ENCODE measurements at regions not wholly inside any gene's neighbourhood (a gene's known extent, or its start where the extent isn't known, plus 50 kb on each side); places are given as distances from the start of the nearest gene placed in this dataset.

- no peaks in the 10 kb centered on the region for H3K4me1 ChIP-seq (ENCODE audit: insufficient read depth)
- DNase-seq (ENCODE audit: extremely low spot score), result no peak
- WGBS, result 85% methylated on average over 2 of the region's 2 CpGs
- H3K36me3 ChIP-seq (ENCODE audit: insufficient read depth), result no peaks in the 10 kb centered on the region
- H3K4me3 ChIP-seq (ENCODE audit: low read depth, low read length), result no peak overlapping the region
- no peak overlapping the region for H3K27ac ChIP-seq (ENCODE audit: low read depth)
Measured at GRCh38 chr2:187698374-187699110, 144.3 kb upstream of the TFPI start.

DNA sequence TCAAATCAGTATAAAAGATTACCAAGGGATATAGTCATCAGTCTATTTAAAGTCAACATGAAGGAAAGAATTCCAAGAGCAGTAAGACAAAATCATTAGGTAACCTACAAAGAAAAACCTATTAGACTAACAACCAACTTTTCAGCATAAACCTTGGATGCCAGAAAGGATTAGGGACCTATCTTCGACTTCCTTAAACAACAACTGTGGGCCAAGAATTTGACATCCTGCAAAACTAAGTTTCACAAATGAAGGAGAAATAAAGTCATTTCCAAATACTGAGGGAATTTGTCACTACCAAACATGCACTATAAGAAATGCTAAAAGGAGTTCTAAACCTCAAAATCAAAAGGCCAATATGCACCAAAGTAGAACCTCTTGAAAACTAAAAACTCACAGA lies 147.9 kb upstream of the TFPI start:
- DNase-seq (ENCODE audit: extremely low spot score), result no peak
- no peaks in the 10 kb centered on the region for H3K4me1 ChIP-seq (ENCODE audit: insufficient read depth)
- no peak overlapping the region for H3K4me3 ChIP-seq (ENCODE audit: low read depth, low read length)
- no peak overlapping the region for H3K27ac ChIP-seq (ENCODE audit: low read depth)
- WGBS, result 33% methylated on average over 1 of the region's 1 CpG
- H3K36me3 ChIP-seq (ENCODE audit: insufficient read depth), result no peaks in the 10 kb centered on the region

DNA sequence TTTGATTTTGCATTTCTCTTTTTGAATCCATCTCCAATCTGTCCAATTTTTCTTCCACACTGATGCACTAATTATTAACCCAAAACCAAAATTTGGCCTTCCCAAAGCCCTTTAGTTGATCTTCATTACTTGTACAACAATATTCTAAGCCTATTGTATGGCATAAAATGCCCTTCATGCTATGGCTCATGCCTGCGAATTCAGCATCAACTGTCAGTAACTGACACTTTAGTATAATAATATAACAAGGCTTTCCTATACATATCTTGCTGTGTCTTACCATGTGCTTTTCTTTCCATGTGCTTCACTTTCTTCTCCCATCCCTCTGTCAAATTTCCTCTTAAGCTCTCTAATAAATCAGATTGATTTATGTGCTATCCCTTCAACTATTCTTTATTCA lies 154.0 kb upstream of the TFPI start:
- Histone ChIP-seq H3K36me3 (ENCODE audit: insufficient read depth) (no peaks in the 10 kb centered on the region), H3K4me1 (ENCODE audit: insufficient read depth) (no peaks in the 10 kb centered on the region)
- WGBS, result 92% methylated on average over 1 of the region's 1 CpG

DNA sequence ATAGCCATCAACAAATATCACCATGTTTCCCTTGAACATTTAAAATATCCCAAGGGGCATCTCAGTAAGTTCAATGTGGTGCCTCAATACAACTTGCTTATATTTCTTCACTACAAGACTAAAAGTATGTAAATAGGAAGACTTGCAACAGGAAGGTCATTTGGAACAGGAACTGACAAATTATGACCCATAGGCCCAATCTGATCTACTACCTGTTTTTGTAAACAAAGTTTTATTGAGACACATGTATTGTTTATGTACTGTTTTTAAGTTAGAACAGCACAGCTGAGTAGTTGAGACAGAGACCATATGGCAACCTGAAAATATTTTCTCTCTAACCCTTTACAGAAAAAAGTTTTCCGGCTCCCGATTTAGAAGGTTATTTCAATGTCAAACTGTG lies 154.8 kb upstream of the TFPI start:
- DNase-seq (ENCODE audit: extremely low spot score), result no peak
- no peaks in the 10 kb centered on the region for H3K4me1 ChIP-seq (ENCODE audit: insufficient read depth)
- H3K27ac ChIP-seq (ENCODE audit: low read depth), result no peak overlapping the region
- no peak overlapping the region for H3K4me3 ChIP-seq (ENCODE audit: low read depth, low read length)
- 62% methylated on average over 2 of the region's 2 CpGs for WGBS
- no peaks in the 10 kb centered on the region for H3K36me3 ChIP-seq (ENCODE audit: insufficient read depth)

More for the DNA sequence above, 154.0 kb upstream of the TFPI start:
- Histone ChIP-seq H3K27ac (ENCODE audit: low read depth) (no peak overlapping the region), H3K4me3 (ENCODE audit: low read depth, low read length) (no peak overlapping the region)
- no peak for DNase-seq (ENCODE audit: extremely low spot score)

- Histone ChIP-seq H3K4me1 (ENCODE audit: insufficient read depth) (peaks cover 1% of the 10 kb centered on the region), H3K36me3 (ENCODE audit: insufficient read depth) (no peaks in the 10 kb centered on the region), H3K4me3 (ENCODE audit: low read depth, low read length) (no peak overlapping the region), H3K27ac (ENCODE audit: low read depth) (no peak overlapping the region)
- no peak for DNase-seq (ENCODE audit: extremely low spot score)
Measured at GRCh38 chr2:187710791-187711521, 156.7 kb upstream of the TFPI start.

- no peak for DNase-seq (ENCODE audit: extremely low spot score)
- Histone ChIP-seq H3K4me1 (ENCODE audit: insufficient read depth) (peaks cover 1% of the 10 kb centered on the region), H3K27ac (ENCODE audit: low read depth) (no peak overlapping the region), H3K4me3 (ENCODE audit: low read depth, low read length) (no peak overlapping the region), H3K36me3 (ENCODE audit: insufficient read depth) (no peaks in the 10 kb centered on the region)
Measured at GRCh38 chr2:187715590-187715989, 161.4 kb upstream of the TFPI start.

- WGBS, result 67% methylated on average over 3 of the region's 3 CpGs
- no peaks in the 10 kb centered on the region for H3K36me3 ChIP-seq (ENCODE audit: insufficient read depth)
- no peak overlapping the region for H3K27ac ChIP-seq (ENCODE audit: low read depth)
- no peak overlapping the region for H3K4me3 ChIP-seq (ENCODE audit: low read depth, low read length)
- H3K4me1 ChIP-seq (ENCODE audit: insufficient read depth), result peaks cover 1% of the 10 kb centered on the region
- no peak for DNase-seq (ENCODE audit: extremely low spot score)
Measured at GRCh38 chr2:187716301-187716700, 162.1 kb upstream of the TFPI start.

GRCh38 chr2:187718092-187718491 lies 163.9 kb upstream of the TFPI start:
- 78% methylated on average over 1 of the region's 1 CpG for WGBS
- no peak overlapping the region for H3K4me3 ChIP-seq (ENCODE audit: low read depth, low read length)
- H3K36me3 ChIP-seq (ENCODE audit: insufficient read depth), result no peaks in the 10 kb centered on the region
- H3K4me1 ChIP-seq (ENCODE audit: insufficient read depth), result peaks cover 1% of the 10 kb centered on the region
- DNase-seq (ENCODE audit: extremely low spot score), result no peak
- no peak overlapping the region for H3K27ac ChIP-seq (ENCODE audit: low read depth)

- H3K27ac ChIP-seq (ENCODE audit: low read depth), result no peak overlapping the region
- H3K4me1 ChIP-seq (ENCODE audit: insufficient read depth), result peaks cover 1% of the 10 kb centered on the region
- H3K4me3 ChIP-seq (ENCODE audit: low read depth, low read length), result no peak overlapping the region
- 84% methylated on average over 2 of the region's 2 CpGs for WGBS
- H3K36me3 ChIP-seq (ENCODE audit: insufficient read depth), result no peaks in the 10 kb centered on the region
- DNase-seq (ENCODE audit: extremely low spot score), result no peak
Measured at GRCh38 chr2:187719510-187719909, 165.3 kb upstream of the TFPI start.

GRCh38 chr2:187748958-187749357 lies 194.7 kb upstream of the TFPI start:
- WGBS, result 84% methylated on average over 4 of the region's 4 CpGs
- Histone ChIP-seq H3K27ac (ENCODE audit: low read depth) (no peak overlapping the region), H3K36me3 (ENCODE audit: insufficient read depth) (no peaks in the 10 kb centered on the region), H3K4me3 (ENCODE audit: low read depth, low read length) (no peak overlapping the region), H3K4me1 (ENCODE audit: insufficient read depth) (no peaks in the 10 kb centered on the region)
- DNase-seq (ENCODE audit: extremely low spot score), result no peak

GRCh38 chr2:187749804-187750431 lies 195.7 kb upstream of the TFPI start:
- H3K4me1 ChIP-seq (ENCODE audit: insufficient read depth), result no peaks in the 10 kb centered on the region
- no peak overlapping the region for H3K4me3 ChIP-seq (ENCODE audit: low read depth, low read length)
- DNase-seq (ENCODE audit: extremely low spot score), result no peak
- WGBS, result 86% methylated on average over 7 of the region's 7 CpGs
- H3K27ac ChIP-seq (ENCODE audit: low read depth), result no peak overlapping the region
- no peaks in the 10 kb centered on the region for H3K36me3 ChIP-seq (ENCODE audit: insufficient read depth)

DNA sequence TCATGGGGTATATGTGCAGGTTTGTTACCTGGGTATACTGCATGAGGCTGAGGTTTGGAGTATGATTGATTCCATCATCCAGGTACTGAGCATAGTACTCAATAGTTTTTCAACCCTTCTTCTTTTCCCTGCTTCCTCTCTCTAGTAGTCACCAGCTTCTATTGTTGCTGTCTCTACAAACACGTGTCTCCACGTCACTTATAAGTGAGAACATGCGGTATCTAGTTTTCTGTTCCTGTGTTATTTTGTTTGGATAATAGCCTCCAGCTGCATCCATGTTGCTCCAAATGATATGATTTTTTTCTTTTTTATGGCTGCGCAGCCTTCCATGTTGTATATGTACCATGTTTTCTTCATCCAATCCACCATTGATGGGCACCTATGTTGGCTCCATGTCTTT lies 214.8 kb upstream of the TFPI start:
- WGBS, result 95% methylated on average over 4 of the region's 4 CpGs
- Histone ChIP-seq H3K4me1 (ENCODE audit: insufficient read depth) (no peaks in the 10 kb centered on the region), H3K27ac (ENCODE audit: low read depth) (no peak overlapping the region), H3K4me3 (ENCODE audit: low read depth, low read length) (no peak overlapping the region), H3K36me3 (ENCODE audit: insufficient read depth) (no peaks in the 10 kb centered on the region)
- DNase-seq (ENCODE audit: extremely low spot score), result no peak

- Histone ChIP-seq H3K4me3 (ENCODE audit: low read depth, low read length) (no peak overlapping the region), H3K27ac (ENCODE audit: low read depth) (no peak overlapping the region), H3K36me3 (ENCODE audit: insufficient read depth) (no peaks in the 10 kb centered on the region), H3K4me1 (ENCODE audit: insufficient read depth) (no peaks in the 10 kb centered on the region)
- no peak for DNase-seq (ENCODE audit: extremely low spot score)
- WGBS, result 94% methylated on average over 3 of the region's 3 CpGs
Measured at GRCh38 chr2:187769437-187769836, 215.2 kb upstream of the TFPI start.

DNA sequence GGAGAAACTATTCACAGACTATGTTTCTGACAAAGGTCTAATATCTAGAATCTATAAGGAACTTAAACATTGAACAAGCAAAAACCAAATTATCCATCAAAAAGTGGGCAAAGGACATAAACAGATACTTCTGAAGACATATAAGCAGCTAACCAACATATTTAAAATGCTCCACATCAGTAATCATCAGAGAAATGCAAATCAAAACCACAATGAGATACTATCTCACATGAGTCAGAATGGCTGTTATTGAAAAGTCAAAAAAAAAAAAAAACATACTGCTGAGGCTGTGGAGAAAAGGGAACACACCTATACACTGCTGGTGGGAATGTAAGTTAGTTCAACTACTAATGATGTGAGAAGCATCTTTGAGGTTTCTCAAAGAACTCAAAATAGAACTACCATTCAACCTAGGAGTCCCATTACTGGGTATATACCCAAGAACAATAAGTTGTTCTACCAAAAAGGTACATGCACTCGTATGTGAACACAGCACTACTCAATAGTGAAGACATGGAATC lies 220.4 kb upstream of the TFPI start:
- 86% methylated on average over 1 of the region's 1 CpG for WGBS
- Histone ChIP-seq H3K27ac (ENCODE audit: low read depth) (no peak overlapping the region), H3K36me3 (ENCODE audit: insufficient read depth) (no peaks in the 10 kb centered on the region), H3K4me1 (ENCODE audit: insufficient read depth) (no peaks in the 10 kb centered on the region), H3K4me3 (ENCODE audit: low read depth, low read length) (no peak overlapping the region)
- no peak for DNase-seq (ENCODE audit: extremely low spot score)

Data from urinary bladder (tissue), 3 donors.